Brain microvascular endothelial cell (primary cell): ENCODE measurements at regions not wholly inside any gene's neighbourhood (a gene's known extent, or its start where the extent isn't known, plus 50 kb on each side); places are given as distances from the start of the nearest gene placed in this dataset.
"Not testable (repeated sequence)": the region's sequence is repeated elsewhere in the genome, so short reads cannot be mapped to it uniquely, and the experiment has no call there.

Experiments
- DNase-seq: peaks from one replicate; pipeline ENCODE4 v3.0.0-alpha.2; 2020
- H3K27ac ChIP-seq: fragments of 250-450 bp; sonication (Bioruptor Pico); 2 replicates; pipeline ENCODE4 v1.5.1; 2020; ENCODE audit warnings: mild to moderate bottlenecking, moderate library complexity
- H3K27me3 ChIP-seq: fragments of 250-450 bp; sonication (Bioruptor Pico); replicated peaks from 2 replicates; pipeline ENCODE4 v1.5.1; 2020; ENCODE audit warnings: mild to moderate bottlenecking
- H3K36me3 ChIP-seq: fragments of 250-450 bp; sonication (Bioruptor Pico); replicated peaks from 2 replicates; pipeline ENCODE4 v1.5.1; 2020; ENCODE audit warnings: mild to moderate bottlenecking
- H3K4me3 ChIP-seq: 2 replicates; pipeline ENCODE4 v1.5.1; 2011; ENCODE audit warnings: low read depth, mild to moderate bottlenecking, control low read depth, low read length, moderate library complexity
- CTCF ChIP-seq: IDR thresholded peaks from 2 replicates; pipeline ENCODE4 v1.5.1; 2011; ENCODE audit warnings: low read depth, mild to moderate bottlenecking, moderate library complexity, low read length, control low read depth, inconsistent platforms; ENCODE audit errors: missing control alignments
- in situ Hi-C: cut with HindIII; loops from 2 replicates; pipeline ENCODE4 v1.10.0; 2017; ENCODE audit warnings: low sequenced_read_pairs, low pct_ligation_motif_present

GRCh38 chr4:137421796-137422195 lies 110.5 kb downstream of the PCDH18 start:
- Histone ChIP-seq H3K4me3 (no peak overlapping the region), H3K27ac (peak overlapping the region; percentile 36), H3K27me3 (no peaks in the 10 kb centered on the region), H3K36me3 (no peaks in the 10 kb centered on the region)
- DNase-seq: peak; percentile 75
- in situ Hi-C loops: no loop called here
- TF ChIP-seq CTCF: no peak

GRCh38 chr4:137420901-137421396 lies 111.3 kb downstream of the PCDH18 start:
- in situ Hi-C loops: no loop called here
- H3K4me3 ChIP-seq: no peak overlapping the region
- H3K36me3 ChIP-seq: no peaks in the 10 kb centered on the region
- no peaks in the 10 kb centered on the region for H3K27me3 ChIP-seq
- no peak for TF ChIP-seq CTCF
- no peak for DNase-seq
- no peak overlapping the region for H3K27ac ChIP-seq

GRCh38 chr4:137417676-137418075 lies 114.6 kb downstream of the PCDH18 start:
- no peaks in the 10 kb centered on the region for H3K36me3 ChIP-seq
- TF ChIP-seq CTCF: no peak
- no peaks in the 10 kb centered on the region for H3K27me3 ChIP-seq
- no peak overlapping the region for H3K4me3 ChIP-seq
- peak; percentile 4 for DNase-seq
- no peak overlapping the region for H3K27ac ChIP-seq
- in situ Hi-C loops: no loop called here

GRCh38 chr4:137414802-137415201 lies 117.5 kb downstream of the PCDH18 start:
- Histone ChIP-seq H3K27me3 (no peaks in the 10 kb centered on the region), H3K4me3 (no peak overlapping the region), H3K27ac (no peak overlapping the region), H3K36me3 (no peaks in the 10 kb centered on the region)
- no peak for DNase-seq
- TF ChIP-seq CTCF: no peak
- in situ Hi-C loops: no loop called here

- Histone ChIP-seq H3K36me3 (no peaks in the 10 kb centered on the region), H3K4me3 (no peak overlapping the region), H3K27ac (no peak overlapping the region), H3K27me3 (no peaks in the 10 kb centered on the region)
- no peak for TF ChIP-seq CTCF
- in situ Hi-C loops: no loop called here
- no peak for DNase-seq
Measured at GRCh38 chr4:137408527-137409177, 123.6 kb downstream of the PCDH18 start.

GRCh38 chr4:137405833-137406232 lies 126.5 kb downstream of the PCDH18 start:
- H3K27me3 ChIP-seq, H3K27ac ChIP-seq, H3K4me3 ChIP-seq, in situ Hi-C loops, H3K36me3 ChIP-seq, DNase-seq: not testable (repeated sequence)
